SH-SY5Y (cell line): ENCODE measurements at regions not wholly inside any gene's neighbourhood (a gene's known extent, or its start where the extent isn't known, plus 50 kb on each side); places are given as distances from the start of the nearest gene placed in this dataset.

Source experiments
- GATA2 ChIP-seq: IDR thresholded peaks from 2 replicates; pipeline ENCODE4 v1.6.1; 2011; ENCODE audit warnings: mild to moderate bottlenecking, low read depth, low read length
- GATA3 ChIP-seq: IDR thresholded peaks from 2 replicates; pipeline ENCODE4 v1.6.1; 2011; ENCODE audit warnings: low read depth, mild to moderate bottlenecking, low read length, moderate library complexity

GRCh38 chr2:37784759-37785149 is 113.3 kb upstream of the CDC42EP3 start:
- no peak; the same call in 1 of the 2 replicates for TF ChIP-seq GATA3
- no peak for TF ChIP-seq GATA2
